GM12878 (cell line): ENCODE measurements at regions not wholly inside any gene's neighbourhood (a gene's known extent, or its start where the extent isn't known, plus 50 kb on each side); places are given as distances from the start of the nearest gene placed in this dataset.

Experiments used
- ATAC-seq: fragments of 200-7000 bp; cut with Tn5 transposase; 3 replicates; pipeline ENCODE4 v1.9.1; 2020; ENCODE audit warnings: mild to moderate bottlenecking, moderate library complexity
- BruUV-seq: library from RNA; stranded (reverse); fragments of 400-500 nt; replicated peaks from 2 replicates; lab custom pipeline; 2021; lab: Mats Ljungman, UMichigan
- CTCF ChIA-PET: fragments of 300-600 bp; sonication (Branson Sonifier 250); formaldehyde crosslinking; extraction: SDS; loops from one replicate; lab custom pipeline; 2021; ENCODE audit warnings: inconsistent platforms; lab: Yijun Ruan, JAX
- POLR2A ChIA-PET: fragments of 350-600 bp; formaldehyde crosslinking; extraction: SDS; loops from one replicate; lab custom pipeline; 2021; ENCODE audit warnings: inconsistent platforms; lab: Charles Lee
- RAD21 ChIA-PET: fragments of 300-600 bp; sonication (Branson Sonifier 250); formaldehyde crosslinking; loops from one replicate; lab custom pipeline; 2023; ENCODE audit warnings: antibody characterized with exemption; ENCODE audit not compliant: unreplicated experiment; lab: Charles Lee
- SMC1A ChIA-PET: fragments of 300-600 bp; sonication (Branson Sonifier 250); formaldehyde crosslinking; loops from one replicate; lab custom pipeline; 2023; ENCODE audit not compliant: unreplicated experiment, uncharacterized antibody; lab: Charles Lee
- DNase-seq: peaks from one replicate; pipeline ENCODE4 v3.0.0-alpha.2; 2011; ENCODE audit warnings: low read depth, low spot score
- FAIRE-seq: peaks from 3 replicates; lab custom pipeline; 2011; peaks lifted over from hg19 to GRCh38; lab: Jason Lieb, UNC
- H2AFZ ChIP-seq: 2 replicates; pipeline ENCODE4 v1.6.0; 2011; ENCODE audit warnings: low read depth, low read length, control low read depth; ENCODE audit not compliant: control insufficient read depth
- H3K27ac ChIP-seq: 2 replicates; pipeline ENCODE4 v1.5.1; 2011; ENCODE audit warnings: control low read depth; ENCODE audit not compliant: control insufficient read depth, insufficient read depth
- H3K27me3 ChIP-seq, 2 experiments: replicated peaks in 1 of 2; 2 replicates each; pipeline versions ENCODE4 v1.6.0 to v1.6.1; 2011; ENCODE audit warnings: low read length in 1 of 2; ENCODE audit not compliant: control insufficient read depth in 2 of 2, insufficient read depth in 2 of 2
- H3K36me3 ChIP-seq, 2 experiments: 2 replicates each; pipeline ENCODE4 v1.5.1; 2011; ENCODE audit warnings: low read length in 1 of 2; ENCODE audit not compliant: control insufficient read depth in 2 of 2, insufficient read depth in 2 of 2
- H3K4me1 ChIP-seq: 2 replicates; pipeline ENCODE4 v1.6.1; 2011; ENCODE audit warnings: mild to moderate bottlenecking, low read length, moderate library complexity, mixed read lengths; ENCODE audit not compliant: control insufficient read depth, insufficient read depth
- H3K4me2 ChIP-seq: 2 replicates; pipeline ENCODE4 v1.6.0; 2011; ENCODE audit warnings: control low read depth; ENCODE audit not compliant: control insufficient read depth, insufficient read depth
- H3K4me3 ChIP-seq: fragments of 200-600 bp; sonication (generic); 2 replicates; pipeline ENCODE4 v1.5.1; 2016
- H3K79me2 ChIP-seq: 2 replicates; pipeline ENCODE4 v1.6.0; 2011; ENCODE audit warnings: low read length; ENCODE audit not compliant: control insufficient read depth, insufficient read depth
- H3K9ac ChIP-seq: 2 replicates; pipeline ENCODE4 v1.8.0; 2011; ENCODE audit warnings: low read length, control low read depth, mixed read lengths; ENCODE audit not compliant: control insufficient read depth, insufficient read depth
- H3K9me3 ChIP-seq: replicated peaks from 3 replicates; pipeline ENCODE4 v1.5.1; 2011; ENCODE audit warnings: mild to moderate bottlenecking, low read length; ENCODE audit not compliant: control insufficient read depth, insufficient read depth
- H4K20me1 ChIP-seq: 2 replicates; pipeline ENCODE4 v1.6.0; 2011; ENCODE audit not compliant: control insufficient read depth, insufficient read depth
- CREM ChIP-seq: IDR thresholded peaks from 2 replicates; pipeline ENCODE4 v1.6.1; 2014; ENCODE audit warnings: antibody characterized with exemption, low read depth
- DPF2 ChIP-seq: fragments of 450-650 bp; IDR thresholded peaks from 2 replicates; pipeline ENCODE4 v1.6.1; 2017; ENCODE audit warnings: mild to moderate bottlenecking
- HDAC6 ChIP-seq: fragments of 200-600 bp; sonication (generic); IDR thresholded peaks from one replicate; pipeline ENCODE4 v1.8.0; 2017; ENCODE audit warnings: antibody characterized with exemption; ENCODE audit not compliant: unreplicated experiment
- IRF5 ChIP-seq: fragments of 450-650 bp; IDR thresholded peaks from 2 replicates; pipeline ENCODE4 v1.6.1; 2017; ENCODE audit warnings: borderline replicate concordance
- MYC ChIP-seq: IDR thresholded peaks from 2 replicates; pipeline ENCODE4 v1.6.1; 2011; ENCODE audit warnings: mild to moderate bottlenecking, low read length, moderate library complexity, inconsistent platforms; ENCODE audit not compliant: insufficient read depth, insufficient replicate concordance, insufficient read length, severe bottlenecking
- RBBP5 ChIP-seq: fragments of 200-600 bp; sonication (generic); conservative IDR thresholded peaks from 2 replicates; pipeline ENCODE4 v1.6.1; 2016
- RFX5 ChIP-seq: IDR thresholded peaks from 2 replicates; pipeline ENCODE4 v1.6.1; 2011; ENCODE audit warnings: low read depth, low read length, improper control_type of control experiment
- SRF ChIP-seq, 2 experiments: IDR thresholded peaks; 2 replicates each; pipeline ENCODE4 v1.6.1; 2011; ENCODE audit warnings: low read depth in 2 of 2, low read length in 2 of 2, mild to moderate bottlenecking in 1 of 2, moderate library complexity in 1 of 2
- USF1 ChIP-seq: IDR thresholded peaks from 2 replicates; pipeline ENCODE4 v1.6.1; 2011; ENCODE audit warnings: borderline replicate concordance, low read depth, mild to moderate bottlenecking, moderate library complexity, mixed read lengths, low read length; ENCODE audit not compliant: insufficient read depth; ENCODE audit errors: extremely low read length
- ZSCAN29 ChIP-seq: fragments of 450-650 bp; IDR thresholded peaks from 2 replicates; pipeline ENCODE4 v1.6.1; 2017; ENCODE audit warnings: mild to moderate bottlenecking, moderate library complexity
- WGBS: methylation state at CpG from one replicate; pipeline ENCODE4 v1.1.6; 2016; ENCODE audit warnings: low lambda C conversion rate; ENCODE audit not compliant: insufficient replicate concordance, insufficient coverage; ENCODE audit errors: missing lambda C conversion rate; 5-methylcytosine and 5-hydroxymethylcytosine counted together
- in situ Hi-C: fragments of 300-500 bp; cut with MboI; formaldehyde crosslinking; loops from 9 replicates; pipeline ENCODE4 v1.14.3; 2018; ENCODE audit warnings: mixed read lengths
- intact Hi-C: fragments of 100-400 bp; cut with micrococcal nuclease; formaldehyde crosslinking; loops from one replicate; pipeline ENCODE4 v1.14.2; 2022; ENCODE audit not compliant: unreplicated experiment

- TF ChIP-seq HDAC6 (no peak), MYC (no peak), ZSCAN29 (no peak), DPF2 (no peak), CREM (no peak), USF1 (no peak), IRF5 (no peak), SRF (IDR thresholded peaks at IDR 0.05; ENCODE audit: low read depth in 2 of 2, low read length in 2 of 2) (no peak), RBBP5 (no peak), RFX5 (no peak)
- H3K27me3 ChIP-seq: no peaks in the 10 kb centered on the region
- no peak for FAIRE-seq
- 38% methylated on average over 10 of the region's 10 CpGs for WGBS
- SMC1A ChIA-PET: no interaction called here
- no peaks in the 10 kb centered on the region for H3K4me1 ChIP-seq
- in situ Hi-C loops (no loop called here), intact Hi-C loops (no loop called here)
- H3K27ac ChIP-seq: no peak overlapping the region
- CTCF ChIA-PET: interaction anchor here (1.0 kb wide), 1 partner anchor 191 kb away, joined by 4 read pairs; no protein-coding TSS in a partner anchor
- no peak for DNase-seq
- no peaks in the 10 kb centered on the region for H4K20me1 ChIP-seq
- H3K36me3 ChIP-seq: no peaks in the 10 kb centered on the region
- RAD21 ChIA-PET: no interaction called here
- H3K9ac ChIP-seq: no peak overlapping the region
- no peak overlapping the region for H3K4me3 ChIP-seq
- H3K79me2 ChIP-seq: no peaks in the 10 kb centered on the region
- H3K4me2 ChIP-seq: no peak overlapping the region
- BruUV-seq: no TSS peak
- H2AFZ ChIP-seq: no peak overlapping the region
- POLR2A ChIA-PET: no interaction called here
- H3K9me3 ChIP-seq: no peaks in the 10 kb centered on the region
- no peak for ATAC-seq
Observed at GRCh38 chr4:100284129-100284880, 94.0 kb upstream of the DDIT4L start.
